MG63 (cell line): ENCODE measurements at regions not wholly inside any gene's neighbourhood (a gene's known extent, or its start where the extent isn't known, plus 50 kb on each side); places are given as distances from the start of the nearest gene placed in this dataset.

Experiments used
- DNase-seq: peaks from one replicate; pipeline ENCODE4 v3.0.0-alpha.2; 2020
- H3K27me3 ChIP-seq: fragments of 250-450 bp; sonication (Bioruptor Pico); 2 replicates; pipeline ENCODE4 v1.5.1; 2020; ENCODE audit warnings: mild to moderate bottlenecking, moderate library complexity
- H3K36me3 ChIP-seq: fragments of 250-450 bp; sonication (Bioruptor Pico); 2 replicates; pipeline ENCODE4 v1.5.1; 2020; ENCODE audit warnings: mild to moderate bottlenecking, moderate library complexity
- H3K4me3 ChIP-seq: fragments of 250-450 bp; sonication (Bioruptor Pico); 2 replicates; pipeline ENCODE4 v1.5.1; 2020; ENCODE audit warnings: mild to moderate bottlenecking, moderate library complexity
- H3K9me3 ChIP-seq: fragments of 250-450 bp; sonication (Bioruptor Pico); 2 replicates; pipeline ENCODE4 v1.5.1; 2020; ENCODE audit warnings: mild to moderate bottlenecking, moderate library complexity

DNA sequence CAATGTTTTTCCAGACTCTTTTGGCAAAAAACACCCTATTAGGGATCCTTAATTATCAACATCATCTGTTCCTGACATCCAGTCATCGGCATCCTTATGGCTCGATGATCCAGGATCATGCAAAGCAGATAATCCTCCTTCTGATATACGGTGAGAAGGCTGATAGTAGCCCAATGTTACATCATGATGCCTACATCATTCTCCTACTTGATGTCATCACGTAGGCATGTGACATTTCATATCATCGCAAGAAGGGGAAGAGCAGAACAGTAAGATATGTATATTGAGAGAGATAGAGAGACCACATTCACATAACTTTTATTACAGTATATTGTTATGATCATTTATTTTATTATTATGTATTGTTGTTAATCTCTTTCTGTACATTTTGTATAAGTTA lies 168.6 kb downstream of the ADAMTS15 start:
- no peak overlapping the region for H3K4me3 ChIP-seq

DNA sequence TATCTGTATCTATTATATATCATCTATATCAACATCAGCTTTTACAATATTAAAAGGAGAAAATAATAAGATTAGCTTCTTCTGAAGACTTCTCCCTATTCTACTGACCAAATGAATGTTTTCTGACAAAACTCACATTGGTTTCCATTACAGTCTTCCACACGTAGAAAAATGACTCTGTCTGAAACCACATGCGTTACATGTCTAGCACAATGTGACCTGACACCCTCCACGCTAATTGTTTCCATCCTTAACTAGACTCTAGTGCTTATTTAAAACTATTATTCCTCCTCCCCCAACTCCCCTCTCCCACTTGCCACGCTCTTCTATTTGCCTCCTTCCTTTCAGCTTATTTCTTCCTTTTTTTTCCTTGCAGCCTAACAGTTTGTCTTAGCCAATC lies 172.1 kb downstream of the ADAMTS15 start:
- no peak for DNase-seq
- Histone ChIP-seq H3K36me3 (no peaks in the 10 kb centered on the region), H3K9me3 (no peaks in the 10 kb centered on the region), H3K4me3 (no peak overlapping the region), H3K27me3 (no peaks in the 10 kb centered on the region)

More for the DNA sequence above, 168.6 kb downstream of the ADAMTS15 start:
- no peaks in the 10 kb centered on the region for H3K36me3 ChIP-seq
- H3K27me3 ChIP-seq, result no peaks in the 10 kb centered on the region
- H3K9me3 ChIP-seq, result no peaks in the 10 kb centered on the region
- DNase-seq, result no peak

DNA sequence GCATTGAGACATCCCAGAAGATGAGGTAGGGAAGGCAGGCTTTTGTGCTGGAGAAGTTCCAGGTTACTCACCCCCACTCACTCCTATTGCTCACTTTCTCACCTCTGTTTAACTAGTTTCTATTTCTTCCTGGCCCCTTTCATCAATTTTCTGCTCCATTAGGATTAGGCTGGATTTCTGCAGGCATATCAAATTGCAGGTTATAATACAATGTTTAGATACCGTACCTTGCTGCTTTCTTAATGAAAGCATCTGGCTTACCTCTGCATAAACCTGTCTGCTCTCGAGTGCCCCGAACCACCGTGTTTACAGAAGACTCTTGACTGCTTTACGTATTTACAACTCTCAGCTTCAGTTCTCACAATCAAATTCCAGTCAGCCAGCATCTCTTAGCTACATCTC lies 173.7 kb downstream of the ADAMTS15 start:
- Histone ChIP-seq H3K27me3 (no peaks in the 10 kb centered on the region), H3K9me3 (no peaks in the 10 kb centered on the region)

DNA sequence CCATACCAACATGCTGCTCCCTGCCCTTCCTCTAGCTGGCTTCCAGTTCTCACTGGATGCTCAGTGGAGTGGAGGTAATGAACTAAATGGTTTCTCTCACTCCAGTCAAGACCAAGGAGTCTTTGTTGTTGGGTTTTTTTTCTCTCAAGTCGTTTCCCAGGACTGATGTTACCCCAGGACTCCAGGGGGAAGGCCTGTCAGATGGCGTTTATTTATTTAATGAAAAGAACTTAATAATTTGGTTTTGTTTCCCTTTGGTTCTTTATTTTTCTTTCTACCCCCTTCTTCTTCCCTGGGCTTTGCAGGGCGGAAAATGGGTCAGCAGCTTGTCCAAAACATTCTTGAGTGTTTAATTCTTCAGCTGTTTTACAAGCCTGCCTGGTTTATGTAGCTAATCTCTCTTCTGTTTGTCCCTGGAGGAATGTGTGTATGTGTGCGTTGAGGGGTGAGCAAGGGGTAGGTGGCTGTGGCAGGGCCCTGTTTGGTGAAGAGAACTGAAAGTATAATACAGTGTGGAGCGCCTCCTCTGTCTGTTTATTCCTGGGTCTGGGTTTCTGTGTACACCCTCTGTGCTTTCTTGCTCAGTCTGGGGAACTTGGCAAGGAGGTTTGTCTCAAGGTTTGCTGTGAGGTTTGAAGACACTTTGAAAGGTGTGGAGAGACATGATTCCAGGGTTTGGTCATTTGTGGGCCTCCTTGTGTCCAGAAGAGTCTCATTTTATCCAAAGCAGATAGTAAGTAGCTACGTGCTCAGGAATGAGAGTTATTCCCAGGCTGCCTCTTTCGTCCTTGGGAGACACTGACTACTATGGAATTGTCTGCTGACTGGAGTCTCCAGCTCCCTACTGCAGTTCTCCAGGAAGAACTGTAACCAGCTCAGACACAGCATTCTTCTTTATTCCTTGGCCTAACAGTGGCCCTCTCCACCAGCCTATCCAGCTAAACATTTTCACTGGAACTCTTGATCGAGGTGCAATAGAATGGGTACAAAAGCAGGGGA lies 175.5 kb downstream of the ADAMTS15 start:
- H3K27me3 ChIP-seq, result no peaks in the 10 kb centered on the region
- no peak overlapping the region for H3K4me3 ChIP-seq
- no peaks in the 10 kb centered on the region for H3K9me3 ChIP-seq
- no peak for DNase-seq
- H3K36me3 ChIP-seq, result no peaks in the 10 kb centered on the region

More for the DNA sequence above, 173.7 kb downstream of the ADAMTS15 start:
- DNase-seq, result no peak
- Histone ChIP-seq H3K4me3 (no peak overlapping the region), H3K36me3 (no peaks in the 10 kb centered on the region)

DNA sequence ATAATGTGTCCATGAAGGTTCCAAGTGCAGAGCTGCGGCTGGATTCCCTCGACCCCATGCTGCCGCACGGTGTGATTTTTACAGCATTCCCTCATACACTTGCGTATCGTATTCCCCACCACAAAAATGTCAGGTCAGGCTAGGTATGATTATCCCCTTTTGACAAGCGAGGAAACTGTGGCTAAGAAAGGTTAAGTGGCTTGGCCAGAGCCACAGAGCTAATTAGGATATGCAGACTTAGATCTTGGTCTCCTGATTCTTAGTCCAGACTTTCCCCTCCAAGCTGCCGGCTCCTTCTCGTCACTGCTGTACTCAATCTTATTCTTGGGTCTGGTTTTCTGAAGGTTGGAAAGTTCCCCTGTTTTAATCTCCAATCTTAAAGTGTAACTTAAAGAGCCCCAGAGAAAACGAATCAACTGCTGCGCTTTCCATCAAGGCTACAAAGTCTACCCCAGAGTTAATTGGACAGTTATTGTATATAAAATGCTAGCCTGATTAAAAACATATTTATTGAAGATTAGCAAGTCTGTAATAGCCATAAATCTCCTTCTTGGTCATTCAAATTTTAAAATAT lies 176.6 kb downstream of the ADAMTS15 start:
- Histone ChIP-seq H3K4me3 (no peak overlapping the region), H3K36me3 (no peaks in the 10 kb centered on the region), H3K27me3 (no peaks in the 10 kb centered on the region), H3K9me3 (no peaks in the 10 kb centered on the region)
- DNase-seq, result no peak

DNA sequence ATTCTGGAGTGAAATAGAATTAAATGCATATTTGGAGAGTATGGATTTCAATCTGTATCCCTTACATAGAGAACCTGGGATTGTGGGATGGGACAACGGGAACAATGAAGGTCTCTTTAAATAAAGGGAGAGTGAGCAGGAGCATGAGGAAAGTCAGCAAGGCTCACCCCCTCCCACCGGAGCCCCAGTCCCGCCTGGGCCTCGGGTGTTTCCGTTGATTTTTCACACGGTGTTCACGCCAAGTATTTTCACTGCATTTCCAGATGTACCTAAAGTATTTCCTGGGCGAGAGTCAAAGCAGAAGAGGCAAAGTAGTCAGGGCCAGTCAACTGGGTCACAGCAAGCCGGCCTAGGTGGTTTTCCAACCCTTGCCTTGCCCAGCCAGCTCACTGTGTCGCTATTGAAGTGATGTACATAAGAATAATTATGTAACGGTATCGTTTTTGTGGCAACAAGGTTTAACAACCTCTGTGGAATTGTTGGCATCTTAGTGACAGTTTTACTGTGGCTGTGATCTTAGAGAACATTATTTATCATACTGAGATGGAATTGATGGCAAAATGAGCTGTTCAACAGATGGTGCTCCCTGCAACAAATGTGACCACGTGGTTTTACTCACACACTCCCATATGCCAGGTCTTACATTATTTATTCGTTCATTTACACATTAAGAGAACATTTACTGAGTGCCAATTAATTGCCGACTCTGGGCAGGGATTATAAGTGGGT lies 177.3 kb downstream of the ADAMTS15 start:
- Histone ChIP-seq H3K9me3 (no peaks in the 10 kb centered on the region), H3K36me3 (no peaks in the 10 kb centered on the region), H3K27me3 (no peaks in the 10 kb centered on the region), H3K4me3 (no peak overlapping the region)
- no peak for DNase-seq

DNA sequence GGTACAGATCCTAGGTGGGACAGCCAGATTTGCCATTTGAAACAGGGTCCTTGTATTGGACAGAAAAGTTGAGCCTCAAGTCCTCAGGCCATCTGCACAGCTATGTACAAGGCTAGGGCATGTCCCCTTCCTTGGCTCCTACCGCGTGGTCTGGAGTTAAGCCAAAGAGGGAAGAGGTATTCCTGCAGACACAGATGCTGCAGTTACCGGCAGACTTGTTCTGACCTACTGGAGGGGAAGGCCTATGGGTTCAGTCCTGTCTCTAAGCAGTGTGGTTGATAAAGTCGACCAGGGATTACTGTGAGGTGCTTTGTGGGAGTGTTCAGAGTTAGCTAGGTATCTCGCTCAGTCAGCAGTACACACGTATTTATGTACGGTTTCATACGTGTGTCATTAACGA lies 180.6 kb downstream of the ADAMTS15 start:
- Histone ChIP-seq H3K4me3 (no peak overlapping the region), H3K27me3 (no peaks in the 10 kb centered on the region), H3K36me3 (no peaks in the 10 kb centered on the region), H3K9me3 (no peaks in the 10 kb centered on the region)
- DNase-seq, result no peak

DNA sequence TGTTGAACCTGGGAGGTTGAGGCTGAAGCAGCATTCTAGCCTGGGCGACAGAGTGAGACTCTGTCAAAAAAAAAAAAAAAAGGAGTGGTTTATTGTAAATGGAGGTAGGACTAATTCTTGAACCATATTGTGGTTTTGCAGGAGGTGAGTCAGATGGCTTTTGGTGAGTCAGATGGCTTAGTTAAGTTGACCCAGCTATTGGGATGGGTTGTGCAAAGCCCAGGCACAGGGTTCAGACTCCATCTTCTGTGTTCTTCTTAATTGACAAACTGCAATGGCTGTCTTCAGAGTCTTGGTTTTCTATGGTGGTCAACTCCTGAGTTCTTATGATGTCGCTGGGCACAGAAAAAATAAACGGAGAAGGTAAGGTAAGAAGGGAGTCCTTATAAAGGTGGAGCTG lies 182.7 kb downstream of the ADAMTS15 start:
- Histone ChIP-seq H3K27me3 (no peaks in the 10 kb centered on the region), H3K4me3 (no peak overlapping the region), H3K9me3 (no peaks in the 10 kb centered on the region), H3K36me3 (no peaks in the 10 kb centered on the region)
- peak; percentile 73 for DNase-seq

DNA sequence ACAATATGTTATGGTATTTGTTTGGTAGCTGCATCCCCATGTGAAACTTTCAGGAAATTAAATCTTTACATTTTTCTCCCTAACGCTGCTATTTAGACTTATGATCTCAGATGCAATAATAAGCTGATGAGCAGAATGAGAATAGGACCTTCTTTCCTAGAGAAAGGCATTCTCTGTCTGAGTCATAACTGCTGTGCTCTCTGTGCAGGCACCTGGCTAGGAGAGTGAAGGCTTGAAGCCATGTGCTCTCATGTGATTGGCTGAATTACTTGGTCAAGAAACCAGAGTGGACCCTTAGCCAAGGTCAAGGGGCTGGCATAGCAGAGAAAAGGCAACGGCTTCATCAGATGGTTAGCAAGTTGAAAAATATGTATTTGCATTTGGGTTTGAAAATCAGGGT lies 185.0 kb downstream of the ADAMTS15 start:
- H3K9me3 ChIP-seq, result no peaks in the 10 kb centered on the region
- no peaks in the 10 kb centered on the region for H3K27me3 ChIP-seq
- H3K36me3 ChIP-seq, result no peaks in the 10 kb centered on the region
- DNase-seq, result no peak
- H3K4me3 ChIP-seq, result no peak overlapping the region

DNA sequence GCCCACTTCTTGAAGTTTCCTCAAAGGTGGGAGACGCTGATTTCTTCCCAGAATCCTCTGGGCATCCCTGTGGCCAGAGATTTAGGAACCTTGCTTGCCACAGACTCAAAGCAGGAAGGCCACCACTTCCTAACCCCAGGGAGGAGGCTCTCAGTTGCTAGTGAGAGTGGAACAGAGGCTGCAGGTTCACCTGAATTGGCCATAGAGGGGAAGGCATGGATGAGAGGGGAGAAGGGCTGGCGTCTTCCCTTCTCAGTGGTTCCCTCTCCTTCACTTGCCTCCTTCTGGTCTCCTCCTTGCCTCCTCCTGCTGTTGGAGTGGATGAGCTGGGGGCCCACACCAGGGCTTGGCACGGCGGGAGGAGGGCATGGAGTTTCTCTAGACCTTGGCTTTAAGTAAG lies 185.7 kb downstream of the ADAMTS15 start:
- no peak overlapping the region for H3K4me3 ChIP-seq
- DNase-seq, result no peak
- H3K36me3 ChIP-seq, result no peaks in the 10 kb centered on the region
- H3K27me3 ChIP-seq, result no peaks in the 10 kb centered on the region
- no peaks in the 10 kb centered on the region for H3K9me3 ChIP-seq

DNA sequence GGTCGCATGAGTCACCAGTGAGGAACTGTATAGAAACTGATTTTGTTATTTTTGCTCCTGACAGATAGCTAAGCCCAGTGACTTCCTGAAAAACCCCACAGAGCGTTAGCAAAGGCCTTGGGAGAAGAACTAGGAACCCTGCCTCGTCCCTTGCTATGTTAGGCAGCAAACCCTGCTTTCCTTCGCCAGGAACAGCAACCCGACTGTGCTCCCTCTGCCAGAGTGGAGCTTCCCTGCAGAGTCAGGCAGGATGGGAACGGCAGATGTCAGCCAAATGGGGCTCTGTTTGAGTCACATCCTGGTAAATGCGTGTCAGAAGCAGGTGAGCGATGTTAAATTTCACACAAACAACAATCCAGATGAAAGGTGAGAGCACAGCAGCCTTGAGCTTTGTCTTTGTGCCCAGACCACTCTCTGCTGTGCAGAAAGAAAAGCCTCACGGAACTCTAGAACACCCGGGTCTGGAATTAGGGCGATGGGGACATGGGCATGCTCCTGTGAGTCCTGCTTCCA lies 186.6 kb downstream of the ADAMTS15 start:
- Histone ChIP-seq H3K9me3 (no peaks in the 10 kb centered on the region), H3K27me3 (no peaks in the 10 kb centered on the region), H3K4me3 (no peak overlapping the region), H3K36me3 (no peaks in the 10 kb centered on the region)
- DNase-seq, result peak; percentile 93

DNA sequence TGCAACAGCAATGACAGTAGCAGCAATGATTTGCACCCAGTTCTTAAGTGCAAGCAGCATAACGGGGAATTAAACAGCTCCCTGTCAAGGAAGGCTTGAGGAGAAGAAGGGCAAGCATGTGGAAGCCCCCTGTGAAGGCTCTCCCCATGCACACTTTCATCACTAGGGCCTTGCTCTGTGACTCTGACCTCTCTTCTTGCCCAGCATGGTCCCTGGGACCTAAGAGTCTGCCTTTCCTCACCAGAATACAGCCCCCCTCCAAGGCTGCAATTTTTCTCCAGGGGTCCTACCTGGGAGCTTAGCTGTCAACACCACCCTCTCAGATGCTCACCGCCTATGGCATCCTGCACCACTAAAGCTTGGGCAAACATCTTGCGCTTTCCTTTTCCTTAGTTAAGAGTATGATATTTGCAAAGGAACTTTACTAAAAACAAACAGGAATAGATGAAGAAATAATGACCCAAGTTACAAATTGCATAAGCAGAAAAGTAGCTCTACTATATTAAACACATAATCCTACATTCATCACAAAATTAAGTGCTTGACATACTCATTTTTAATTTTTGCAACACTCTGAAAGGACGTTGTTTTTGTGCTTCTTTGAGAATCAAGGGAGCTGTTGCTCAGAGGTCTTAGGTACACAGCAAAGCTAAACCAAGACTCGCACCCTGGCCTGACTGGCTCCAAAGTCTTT lies 187.6 kb downstream of the ADAMTS15 start:
- DNase-seq, result no peak
- no peaks in the 10 kb centered on the region for H3K9me3 ChIP-seq

DNA sequence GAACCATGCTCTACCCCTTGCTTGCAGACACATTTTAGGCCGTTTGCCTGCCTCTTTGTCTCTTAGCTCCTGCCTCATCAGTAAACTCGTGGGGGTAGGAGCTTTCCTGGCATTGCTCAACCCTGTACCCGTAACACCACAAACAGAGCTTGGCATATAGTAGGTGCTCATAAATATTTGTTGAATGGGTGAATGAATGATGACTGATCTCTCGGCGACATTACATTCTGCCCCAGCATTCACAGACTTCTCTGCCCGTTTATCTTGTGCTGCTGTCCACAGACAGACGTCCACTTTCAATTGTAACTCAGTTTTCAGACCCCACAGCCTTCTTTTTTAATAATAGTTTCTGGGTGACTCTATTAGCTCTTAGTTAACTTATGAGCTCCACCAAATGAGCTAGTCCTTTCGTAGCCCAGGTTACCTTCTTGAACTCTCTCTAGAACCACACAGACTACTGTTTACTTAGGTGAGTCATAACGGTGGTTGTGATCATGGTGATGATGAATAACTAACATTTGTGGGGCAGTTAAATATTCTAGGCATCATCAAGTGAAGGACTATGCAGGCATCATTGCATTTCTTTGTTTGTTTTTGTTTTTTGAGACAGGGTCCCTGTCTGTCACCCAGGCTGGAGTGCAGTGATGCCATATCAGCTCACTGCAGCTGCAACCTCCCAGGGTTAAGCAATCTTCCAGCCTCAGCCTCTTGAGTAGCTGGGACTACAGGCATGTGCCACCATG lies 188.4 kb downstream of the ADAMTS15 start:
- Histone ChIP-seq H3K27me3 (no peaks in the 10 kb centered on the region), H3K9me3 (no peaks in the 10 kb centered on the region), H3K4me3 (no peak overlapping the region), H3K36me3 (no peaks in the 10 kb centered on the region)
- peak; percentile 63 for DNase-seq

More for the DNA sequence above, 187.6 kb downstream of the ADAMTS15 start:
- Histone ChIP-seq H3K27me3 (no peaks in the 10 kb centered on the region), H3K36me3 (no peaks in the 10 kb centered on the region), H3K4me3 (no peak overlapping the region)

DNA sequence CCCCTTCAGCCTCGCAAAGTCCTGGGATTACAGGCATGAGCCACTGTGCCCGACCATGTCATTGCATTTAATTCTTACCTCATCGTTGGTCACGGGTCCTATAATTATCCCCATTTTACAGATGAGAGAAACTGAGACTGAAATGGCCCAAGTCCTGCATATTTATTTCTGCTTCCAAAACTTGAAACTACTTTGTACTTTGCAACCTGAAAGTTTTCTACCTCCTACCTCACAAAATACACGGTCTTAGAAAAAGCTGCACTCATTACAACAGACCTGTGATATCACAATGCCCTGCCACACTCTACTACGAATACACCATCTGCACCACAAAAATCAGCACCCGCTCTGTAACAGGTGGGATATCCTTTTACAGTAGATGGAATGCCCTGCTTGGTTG lies 189.1 kb downstream of the ADAMTS15 start:
- H3K27me3 ChIP-seq, result no peaks in the 10 kb centered on the region
- no peaks in the 10 kb centered on the region for H3K9me3 ChIP-seq
- no peaks in the 10 kb centered on the region for H3K36me3 ChIP-seq
- no peak overlapping the region for H3K4me3 ChIP-seq
- no peak for DNase-seq

DNA sequence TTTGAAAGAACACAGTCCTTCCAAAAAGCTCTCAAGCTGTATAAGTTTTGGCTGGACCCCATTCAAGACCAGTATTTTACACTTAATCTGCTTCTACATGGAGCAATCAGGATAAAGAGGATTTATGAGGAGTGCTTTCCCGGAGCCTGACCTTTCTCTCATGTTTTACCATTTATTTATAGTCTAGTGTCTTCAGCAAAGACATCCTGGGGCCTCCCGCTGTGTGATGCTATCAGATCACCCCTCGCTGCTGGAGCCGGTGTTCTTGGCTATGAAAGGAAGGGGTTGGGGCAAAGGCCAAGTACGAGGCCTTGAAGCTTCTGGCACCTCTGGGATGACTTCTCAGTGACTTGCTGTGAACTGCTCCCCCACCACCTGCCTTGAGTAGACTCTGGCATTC lies 189.6 kb downstream of the ADAMTS15 start:
- Histone ChIP-seq H3K4me3 (no peak overlapping the region), H3K27me3 (no peaks in the 10 kb centered on the region), H3K36me3 (no peaks in the 10 kb centered on the region), H3K9me3 (no peaks in the 10 kb centered on the region)
- peak; percentile 31 for DNase-seq

DNA sequence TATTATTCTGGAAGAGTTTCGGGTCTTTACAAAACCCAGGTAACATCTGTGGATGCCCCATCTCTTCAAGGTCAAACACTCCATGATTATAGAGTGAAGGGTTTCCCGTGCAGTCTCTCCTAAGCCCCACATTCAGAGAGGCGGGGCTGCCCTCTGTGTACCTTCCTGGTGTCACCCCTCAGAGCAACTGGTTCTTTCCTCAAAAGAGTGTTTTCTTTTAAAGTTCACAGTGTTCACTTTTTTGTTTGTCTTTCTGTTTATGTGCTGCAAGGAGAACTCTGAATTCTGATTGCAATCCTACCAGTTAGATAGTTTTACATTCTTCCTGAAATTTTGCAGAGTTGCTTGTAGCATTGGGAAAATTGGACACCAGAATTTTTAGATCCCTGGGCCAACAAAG lies 190.2 kb downstream of the ADAMTS15 start:
- H3K36me3 ChIP-seq, result no peaks in the 10 kb centered on the region
- no peak for DNase-seq

More for the DNA sequence above, 190.2 kb downstream of the ADAMTS15 start:
- Histone ChIP-seq H3K27me3 (no peaks in the 10 kb centered on the region), H3K9me3 (no peaks in the 10 kb centered on the region), H3K4me3 (no peak overlapping the region)
